ENCODE measurements at regions not wholly inside any gene's neighbourhood (a gene's known extent, or its start where the extent isn't known, plus 50 kb on each side); places are given as distances from the start of the nearest gene placed in this dataset.

- TF ChIP-seq, protein P1, sequence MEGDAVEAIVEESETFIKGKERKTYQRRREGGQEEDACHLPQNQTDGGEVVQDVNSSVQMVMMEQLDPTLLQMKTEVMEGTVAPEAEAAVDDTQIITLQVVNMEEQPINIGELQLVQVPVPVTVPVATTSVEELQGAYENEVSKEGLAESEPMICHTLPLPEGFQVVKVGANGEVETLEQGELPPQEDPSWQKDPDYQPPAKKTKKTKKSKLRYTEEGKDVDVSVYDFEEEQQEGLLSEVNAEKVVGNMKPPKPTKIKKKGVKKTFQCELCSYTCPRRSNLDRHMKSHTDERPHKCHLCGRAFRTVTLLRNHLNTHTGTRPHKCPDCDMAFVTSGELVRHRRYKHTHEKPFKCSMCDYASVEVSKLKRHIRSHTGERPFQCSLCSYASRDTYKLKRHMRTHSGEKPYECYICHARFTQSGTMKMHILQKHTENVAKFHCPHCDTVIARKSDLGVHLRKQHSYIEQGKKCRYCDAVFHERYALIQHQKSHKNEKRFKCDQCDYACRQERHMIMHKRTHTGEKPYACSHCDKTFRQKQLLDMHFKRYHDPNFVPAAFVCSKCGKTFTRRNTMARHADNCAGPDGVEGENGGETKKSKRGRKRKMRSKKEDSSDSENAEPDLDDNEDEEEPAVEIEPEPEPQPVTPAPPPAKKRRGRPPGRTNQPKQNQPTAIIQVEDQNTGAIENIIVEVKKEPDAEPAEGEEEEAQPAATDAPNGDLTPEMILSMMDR (IDR thresholded peaks at IDR 0.05; ENCODE audit: poor library complexity, severe bottlenecking): no peak
- TF ChIP-seq SMC3 (conservative IDR thresholded peaks at IDR 0.05; ENCODE audit: poor library complexity): no peak
Measured at GRCh38 chr4:81807386-81807785, 335.7 kb upstream of the RASGEF1B start.
